Right atrium auricular region (tissue), 2 donors: ENCODE measurements at regions not wholly inside any gene's neighbourhood (a gene's known extent, or its start where the extent isn't known, plus 50 kb on each side); places are given as distances from the start of the nearest gene placed in this dataset.

Experiments used
- DNase-seq: peaks from one replicate; pipeline ENCODE4 v3.0.0-alpha.2; 2019; ENCODE audit warnings: low spot score
- H3K27ac ChIP-seq, 2 donors: fragments of 200-600 bp; sonication (generic); 1 replicate in 1 of 2; 2 replicates in 1 of 2; pipeline ENCODE4 v1.5.1; 2016 to 2019
- H3K27me3 ChIP-seq, 2 donors: fragments of 200-600 bp; sonication (generic); one replicate each; pipeline versions ENCODE4 v1.5.1 to v1.6.0; 2017 to 2019
- H3K36me3 ChIP-seq: fragments of 200-600 bp; sonication (generic); one replicate; pipeline ENCODE4 v1.5.1; 2016
- H3K4me1 ChIP-seq, 2 donors: fragments of 200-600 bp; sonication (generic); one replicate each; pipeline versions ENCODE4 v1.5.1 to v1.6.0; 2017 to 2019
- H3K4me3 ChIP-seq, 2 donors: fragments of 200-600 bp; sonication (generic); 1 replicate in 1 of 2; 2 replicates in 1 of 2; pipeline ENCODE4 v1.5.1; 2017 to 2019; ENCODE audit warnings: mild to moderate bottlenecking in 1 of 2, moderate library complexity in 1 of 2
- H3K9me3 ChIP-seq, 2 donors: fragments of 200-600 bp; sonication (generic); one replicate each; pipeline ENCODE4 v1.5.1; 2019
- CTCF ChIP-seq, 2 donors: fragments of 200-600 bp; sonication (generic); IDR thresholded peaks; one replicate each; pipeline ENCODE4 v1.5.1; 2019; ENCODE audit warnings: antibody characterized with exemption in 2 of 2

- no peak for DNase-seq
- no peak overlapping the region for H3K27ac ChIP-seq
- no peak overlapping the region for H3K4me3 ChIP-seq
- no peaks in the 10 kb centered on the region for H3K9me3 ChIP-seq
- no peaks in the 10 kb centered on the region for H3K36me3 ChIP-seq
- no peaks in the 10 kb centered on the region for H3K4me1 ChIP-seq
- no peaks in the 10 kb centered on the region for H3K27me3 ChIP-seq
- no peak for TF ChIP-seq CTCF (IDR thresholded peaks at IDR 0.05)
Observed at GRCh38 chr14:97930166-97930565, 1133.0 kb downstream of the VRK1 start.

- Histone ChIP-seq H3K9me3 (no peaks in the 10 kb centered on the region), H3K27ac (no peak overlapping the region), H3K4me3 (no peak overlapping the region), H3K27me3 (no peaks in the 10 kb centered on the region), H3K4me1 (no peaks in the 10 kb centered on the region), H3K36me3 (no peaks in the 10 kb centered on the region)
- DNase-seq, result no peak
- TF ChIP-seq CTCF (IDR thresholded peaks at IDR 0.05), result no peak
Observed at GRCh38 chr14:97931273-97931672, 1134.1 kb downstream of the VRK1 start.

- H3K36me3 ChIP-seq, result no peaks in the 10 kb centered on the region
- no peaks in the 10 kb centered on the region for H3K27me3 ChIP-seq
- H3K27ac ChIP-seq, result no peak overlapping the region
- no peak for TF ChIP-seq CTCF (IDR thresholded peaks at IDR 0.05)
- no peak overlapping the region for H3K4me3 ChIP-seq
- H3K4me1 ChIP-seq, result no peaks in the 10 kb centered on the region
- no peaks in the 10 kb centered on the region for H3K9me3 ChIP-seq
- no peak for DNase-seq
Observed at GRCh38 chr14:97942921-97943320, 1145.7 kb downstream of the VRK1 start.

GRCh38 chr14:97943619-97944018, 1146.4 kb downstream of the VRK1 start:
- DNase-seq, result no peak
- Histone ChIP-seq H3K27me3 (no peaks in the 10 kb centered on the region), H3K4me3 (no peak overlapping the region), H3K4me1 (no peaks in the 10 kb centered on the region), H3K27ac (no peak overlapping the region), H3K9me3 (no peaks in the 10 kb centered on the region), H3K36me3 (no peaks in the 10 kb centered on the region)
- no peak for TF ChIP-seq CTCF (IDR thresholded peaks at IDR 0.05)

GRCh38 chr14:97944380-97944779, 1147.2 kb downstream of the VRK1 start:
- TF ChIP-seq CTCF (IDR thresholded peaks at IDR 0.05), result no peak
- Histone ChIP-seq H3K27ac (no peak overlapping the region), H3K4me3 (no peak overlapping the region), H3K27me3 (no peaks in the 10 kb centered on the region), H3K36me3 (no peaks in the 10 kb centered on the region), H3K4me1 (no peaks in the 10 kb centered on the region), H3K9me3 (no peaks in the 10 kb centered on the region)
- DNase-seq, result no peak

- no peak for DNase-seq
- no peaks in the 10 kb centered on the region for H3K27me3 ChIP-seq
- no peak for TF ChIP-seq CTCF (IDR thresholded peaks at IDR 0.05)
Observed at GRCh38 chr14:97945631-97946030, 1148.4 kb downstream of the VRK1 start.

More at GRCh38 chr14:97945631-97946030, 1148.4 kb downstream of the VRK1 start:
- H3K4me3 ChIP-seq, result no peak overlapping the region
- no peaks in the 10 kb centered on the region for H3K9me3 ChIP-seq
- H3K36me3 ChIP-seq, result no peaks in the 10 kb centered on the region
- no peaks in the 10 kb centered on the region for H3K4me1 ChIP-seq
- no peak overlapping the region for H3K27ac ChIP-seq
